K562 (cell line): ENCODE measurements at regions not wholly inside any gene's neighbourhood (a gene's known extent, or its start where the extent isn't known, plus 50 kb on each side); places are given as distances from the start of the nearest gene placed in this dataset.

Experiments
- ATAC-seq: fragments of 200-7000 bp; cut with Tn5 transposase; 3 replicates; pipeline ENCODE4 v1.9.1; 2020; ENCODE audit warnings: moderate library complexity
- BruUV-seq: library from RNA; stranded (reverse); fragments of 400-500 nt; replicated peaks from 2 replicates; lab custom pipeline; 2021; lab: Mats Ljungman, UMichigan
- CTCF ChIA-PET: fragments of 300-600 bp; formaldehyde crosslinking; extraction: SDS; loops from one replicate; lab custom pipeline; 2021; ENCODE audit warnings: low intra/inter-chr PET ratio; lab: Yijun Ruan, JAX
- POLR2A ChIA-PET: fragments of 300-600, 350-650 bp; sonication (Branson Sonifier 250); formaldehyde crosslinking; extraction: SDS; loops from one replicate; lab custom pipeline; 2021; ENCODE audit warnings: antibody characterized with exemption, inconsistent platforms; lab: Yijun Ruan, JAX
- DNase-seq, 4 experiments: peaks; one replicate each; pipeline versions ENCODE4 v3.0.0 to v3.0.0-alpha.2; 2011 to 2018; ENCODE audit warnings: low spot score in 3 of 4, mixed read lengths in 3 of 4; ENCODE audit errors: extremely low read depth in 1 of 4
- FAIRE-seq: peaks from 2 replicates; lab custom pipeline; 2011; peaks lifted over from hg19 to GRCh38; lab: Jason Lieb, UNC
- H2AFZ ChIP-seq: 2 replicates; pipeline ENCODE4 v1.6.0; 2011; ENCODE audit warnings: low read depth, low read length, control low read depth, inconsistent platforms
- H3K27ac ChIP-seq: fragments of 200-600 bp; 3 replicates; pipeline ENCODE4 v1.8.0; 2011; ENCODE audit warnings: low read depth, mild to moderate bottlenecking, control low read depth, inconsistent platforms, low read length, moderate library complexity, mixed read lengths; ENCODE audit errors: extremely low read depth
- H3K27me3 ChIP-seq, 2 experiments: fragments of 300-600 bp in 1 of 2; 2 replicates in 1 of 2; 3 replicates in 1 of 2; pipeline versions ENCODE4 v1.6.0 to v1.8.0; 2011; ENCODE audit warnings: inconsistent platforms in 2 of 2, low read length in 2 of 2, mild to moderate bottlenecking in 1 of 2, mixed read lengths in 1 of 2, moderate library complexity in 1 of 2; ENCODE audit not compliant: control insufficient read depth in 2 of 2, insufficient read depth in 2 of 2
- H3K36me3 ChIP-seq: fragments of 300-600 bp; 3 replicates; pipeline ENCODE4 v1.8.0; 2011; ENCODE audit warnings: mild to moderate bottlenecking, low read length, inconsistent platforms; ENCODE audit not compliant: control insufficient read depth, insufficient read depth
- H3K4me1 ChIP-seq, 2 experiments: fragments of 200-600 bp in 1 of 2; replicated peaks in 1 of 2; 2 replicates in 1 of 2; 3 replicates in 1 of 2; pipeline versions ENCODE4 v1.5.1 to v1.8.0; 2011; ENCODE audit warnings: inconsistent platforms in 2 of 2, low read length in 2 of 2, mild to moderate bottlenecking in 1 of 2, mixed read lengths in 1 of 2, moderate library complexity in 1 of 2; ENCODE audit not compliant: control insufficient read depth in 2 of 2, insufficient read depth in 2 of 2
- H3K4me2 ChIP-seq: 2 replicates; pipeline ENCODE4 v1.6.1; 2011; ENCODE audit warnings: low read length, control low read depth, inconsistent platforms, mixed read lengths; ENCODE audit not compliant: insufficient read depth
- H3K4me3 ChIP-seq: fragments of 200-600 bp; sonication (generic), shearing (Covaris generic); 2 replicates; pipeline ENCODE4 v1.5.1; 2016; ENCODE audit warnings: control low read depth, inconsistent platforms
- H3K79me2 ChIP-seq: fragments of 200-600 bp; 3 replicates; pipeline ENCODE4 v1.8.0; 2011; ENCODE audit warnings: low read length, inconsistent platforms; ENCODE audit not compliant: control insufficient read depth, insufficient read depth
- H3K9ac ChIP-seq, 2 experiments: 2 replicates each; pipeline versions ENCODE4 v1.6.0 to v1.6.1; 2011; ENCODE audit warnings: low read depth in 2 of 2, low read length in 2 of 2, control low read depth in 1 of 2, inconsistent platforms in 1 of 2, mild to moderate bottlenecking in 1 of 2, mixed read lengths in 1 of 2; ENCODE audit not compliant: insufficient read depth in 1 of 2
- H3K9me1 ChIP-seq: one replicate; pipeline ENCODE4 v1.6.0; 2011; ENCODE audit warnings: inconsistent platforms, mild to moderate bottlenecking, low read length, moderate library complexity; ENCODE audit not compliant: control insufficient read depth, insufficient read depth
- H3K9me3 ChIP-seq: replicated peaks from 2 replicates; pipeline ENCODE4 v1.5.1; 2011; ENCODE audit warnings: low read depth, low read length, inconsistent platforms; ENCODE audit not compliant: control insufficient read depth, insufficient read depth
- H4K20me1 ChIP-seq: replicated peaks from 2 replicates; pipeline ENCODE4 v1.6.1; 2011; ENCODE audit warnings: low read length, inconsistent platforms, mixed read lengths; ENCODE audit not compliant: control insufficient read depth, insufficient read depth
- ATF6 ChIP-seq: sonication (generic); formaldehyde crosslinking; IDR thresholded peaks from 2 replicates; pipeline ENCODE4 v1.4.0; 2020; ENCODE audit warnings: mild to moderate bottlenecking, missing genetic modification reagents
- CHD4 ChIP-seq: fragments of 200-600 bp; sonication (generic); IDR thresholded peaks from 3 replicates; pipeline ENCODE4 v1.6.1; 2012; ENCODE audit warnings: low read depth, mild to moderate bottlenecking, mixed read lengths, low read length, inconsistent platforms; ENCODE audit not compliant: insufficient read depth, insufficient replicate concordance, poor library complexity, severe bottlenecking
- FOXA3 ChIP-seq, 2 experiments: fragments of 450-650 bp in 1 of 2; sonication (generic) in 1 of 2; formaldehyde crosslinking; IDR thresholded peaks in 1 of 2; conservative IDR thresholded peaks in 1 of 2; 2 replicates each; pipeline versions ENCODE4 v1.4.0 to v1.8.0; 2020 to 2022; ENCODE audit warnings: mild to moderate bottlenecking in 2 of 2, missing genetic modification reagents in 1 of 2
- MECOM ChIP-seq: fragments of 250-450 bp; sonication (Bioruptor Pico); IDR thresholded peaks from 2 replicates; pipeline ENCODE4 v1.8.0; 2022; ENCODE audit warnings: inconsistent platforms
- NONO ChIP-seq, 2 experiments: fragments of 200-400 bp in 1 of 2; fragments of 450-650 bp in 1 of 2; formaldehyde crosslinking in 1 of 2; IDR thresholded peaks; 2 replicates each; pipeline ENCODE4 v1.6.1; 2017; ENCODE audit warnings: low read depth in 2 of 2, mild to moderate bottlenecking in 2 of 2, moderate library complexity in 2 of 2, low read length in 1 of 2
- PPARD ChIP-seq: fragments of 250-450 bp; sonication (Bioruptor Pico); IDR thresholded peaks from 2 replicates; pipeline ENCODE4 v1.8.0; 2022; ENCODE audit warnings: inconsistent platforms, mild to moderate bottlenecking, moderate library complexity
- RREB1 ChIP-seq: fragments of 250-450 bp; sonication (Bioruptor Pico); IDR thresholded peaks from 2 replicates; pipeline ENCODE4 v1.4.0; 2020
- RUNX1 ChIP-seq: sonication (generic); IDR thresholded peaks from 2 replicates; pipeline ENCODE4 v1.6.1; 2016; ENCODE audit warnings: antibody characterized with exemption, low read depth
- ZFP91 ChIP-seq: sonication (generic); formaldehyde crosslinking; IDR thresholded peaks from 2 replicates; pipeline ENCODE4 v1.8.0; 2022; ENCODE audit warnings: mild to moderate bottlenecking, missing genetic modification reagents
- ZNF133 ChIP-seq: fragments of 250-450 bp; sonication (Bioruptor Pico); IDR thresholded peaks from 2 replicates; pipeline ENCODE4 v1.4.0; 2020; ENCODE audit warnings: mild to moderate bottlenecking
- ZNF511 ChIP-seq: sonication (generic); formaldehyde crosslinking; IDR thresholded peaks from 2 replicates; pipeline ENCODE4 v1.8.0; 2022; ENCODE audit warnings: mild to moderate bottlenecking, missing genetic modification reagents
- ZNF75A ChIP-seq: fragments of 450-650 bp; formaldehyde crosslinking; IDR thresholded peaks from 2 replicates; pipeline ENCODE4 v1.4.0; 2020; ENCODE audit warnings: mild to moderate bottlenecking
- WGBS: fragments of 100-300 bp; shearing (Covaris generic); methylation state at CpG from one replicate; pipeline ENCODE4 v1.1.6; 2016; ENCODE audit warnings: low coverage, mixed read lengths; ENCODE audit not compliant: insufficient coverage; ENCODE audit errors: missing lambda C conversion rate; 5-methylcytosine and 5-hydroxymethylcytosine counted together
- in situ Hi-C: fragments of 300-500 bp; cut with MboI; formaldehyde crosslinking; loops from 4 replicates; pipeline ENCODE4 v1.15.0; 2018; ENCODE audit warnings: inconsistent platforms, mixed read lengths
- intact Hi-C: fragments of 100-400 bp; cut with micrococcal nuclease; formaldehyde crosslinking; loops from 2 replicates; pipeline ENCODE4 v1.14.2; 2022

GRCh38 chr12:30329281-30329680 is 366.4 kb downstream of the IPO8 start:
- 0% methylated on average over 2 of the region's 2 CpGs for WGBS
- ATAC-seq = no peak
- no peak for TF ChIP-seq ATF6 (CRISPR knock-in tag)
- no peak for TF ChIP-seq ZNF133 (CRISPR knock-in tag)
- TF ChIP-seq FOXA3 (CRISPR knock-in tag; conservative IDR thresholded peaks at IDR 0.05 in 1 of 2, IDR thresholded peaks at IDR 0.05 in 1 of 2) = no peak
- no peak for TF ChIP-seq RUNX1
- TF ChIP-seq MECOM (CRISPR knock-in tag) = no peak
- no peak for TF ChIP-seq ZFP91 (CRISPR knock-in tag)
- no peak for TF ChIP-seq ZNF75A (CRISPR knock-in tag)
- no peak for TF ChIP-seq ZNF511 (CRISPR knock-in tag)
- TF ChIP-seq RREB1 (CRISPR knock-in tag) = no peak
- no peak for TF ChIP-seq NONO (IDR thresholded peaks at IDR 0.05; ENCODE audit: low read depth in 2 of 2, low read length in 1 of 2)
- no peak for TF ChIP-seq CHD4
- TF ChIP-seq PPARD = no peak

More at GRCh38 chr12:30329281-30329680, 366.4 kb downstream of the IPO8 start:
- ChIA-PET POLR2A (interaction anchor here (0.6 kb wide), 1 partner anchor 366 kb away, joined by 3 read pairs; the partner anchor contains the start of gene IPO8), CTCF (no interaction called here)
- Histone ChIP-seq H3K27me3 (no peaks in the 10 kb centered on the region; a peak in 1 of 5 replicates), H3K27ac (no peak overlapping the region), H3K4me2 (no peak overlapping the region), H3K9ac (no peak overlapping the region), H3K79me2 (no peaks in the 10 kb centered on the region), H4K20me1 (no peaks in the 10 kb centered on the region), H3K4me3 (no peak overlapping the region), H3K4me1 (no peaks in the 10 kb centered on the region), H3K9me3 (no peaks in the 10 kb centered on the region), H3K36me3 (no peaks in the 10 kb centered on the region), H2AFZ (no peak overlapping the region), H3K9me1 (no peaks in the 10 kb centered on the region)
- in situ Hi-C loops = no loop called here
- FAIRE-seq (no peak), DNase-seq (no peak)
- BruUV-seq = no TSS peak
- intact Hi-C loops = no loop called here
